Spleen (tissue), 11 donors: ENCODE measurements at regions not wholly inside any gene's neighbourhood (a gene's known extent, or its start where the extent isn't known, plus 50 kb on each side); places are given as distances from the start of the nearest gene placed in this dataset.

ENCODE experiments used
- DNase-seq: peaks from one replicate; pipeline ENCODE4 v3.0.0-alpha.2; 2020
- H3K27ac ChIP-seq, 8 donors: fragments of 200-600 bp; sonication (generic) in 7 of 8; 1 replicate in 4 of 8; 2 replicates in 4 of 8; pipeline versions ENCODE4 v1.5.0 to v1.8.0; 2016 to 2021; ENCODE audit warnings: inconsistent platforms in 4 of 8, mild to moderate bottlenecking in 4 of 8, moderate library complexity in 1 of 8
- H3K27me3 ChIP-seq, 7 donors: fragments of 200-600 bp; sonication (generic) in 6 of 7; replicated peaks in 1 of 7; 1 replicate in 4 of 7; 2 replicates in 3 of 7; pipeline versions ENCODE4 v1.5.0 to v1.8.0; 2016 to 2021; ENCODE audit warnings: inconsistent platforms in 3 of 7, mild to moderate bottlenecking in 1 of 7
- H3K36me3 ChIP-seq, 6 donors: fragments of 200-600 bp; sonication (generic) in 5 of 6; 1 replicate in 4 of 6; 2 replicates in 2 of 6; pipeline versions ENCODE4 v1.5.0 to v1.8.0; 2016 to 2021; ENCODE audit warnings: inconsistent platforms in 2 of 6
- H3K4me1 ChIP-seq, 6 donors: fragments of 200-600 bp; sonication (generic) in 5 of 6; 1 replicate in 3 of 6; 2 replicates in 3 of 6; pipeline versions ENCODE4 v1.5.0 to v1.8.0; 2016 to 2021; ENCODE audit warnings: inconsistent platforms in 3 of 6
- H3K4me3 ChIP-seq, 8 donors: fragments of 200-600 bp; sonication (generic) in 7 of 8; 1 replicate in 4 of 8; 2 replicates in 4 of 8; pipeline versions ENCODE4 v1.5.0 to v1.8.0; 2016 to 2021; ENCODE audit warnings: inconsistent platforms in 4 of 8, mild to moderate bottlenecking in 4 of 8, moderate library complexity in 2 of 8
- H3K9me3 ChIP-seq, 8 donors: fragments of 200-600 bp; sonication (generic) in 7 of 8; 1 replicate in 4 of 8; 2 replicates in 4 of 8; pipeline versions ENCODE4 v1.5.0 to v1.8.0; 2016 to 2021; ENCODE audit warnings: inconsistent platforms in 4 of 8
- POLR2A ChIP-seq, 3 donors: fragments of 450-650 bp; IDR thresholded peaks; one replicate each; pipeline ENCODE4 v1.5.1; 2017; ENCODE audit warnings: antibody characterized with exemption in 3 of 3, mild to moderate bottlenecking in 1 of 3
- POLR2AphosphoS5 ChIP-seq, 3 donors: sonication (generic); formaldehyde crosslinking; IDR thresholded peaks; one replicate each; pipeline ENCODE4 v1.5.1; 2017; ENCODE audit warnings: antibody characterized with exemption in 3 of 3
- WGBS, 5 donors: extraction: QIAGEN DNeasy Blood & Tissue Kit in 3 of 5; methylation state at CpG; one replicate each; pipeline versions ENCODE4 v1.1.5 to v1.1.7; 2013 to 2018; 5-methylcytosine and 5-hydroxymethylcytosine counted together
- intact Hi-C: fragments of 100-400 bp; cut with DNase I; formaldehyde crosslinking; loops from one replicate; pipeline ENCODE4 v1.15.0; 2023; ENCODE audit warnings: low total_unique reads
- TF ChIP-seq, protein P1 (sequence below), 11 experiments: fragments of 200-600 bp in 7 of 11; fragments of 450-650 bp in 4 of 11; sonication (generic) in 4 of 11; IDR thresholded peaks in 8 of 11; conservative IDR thresholded peaks in 3 of 11; 1 replicate in 7 of 11; 2 replicates in 4 of 11; pipeline versions ENCODE4 v1.4.0 to v1.8.0; 2016 to 2021; ENCODE audit warnings: antibody characterized with exemption in 11 of 11, inconsistent platforms in 4 of 11, mild to moderate bottlenecking in 1 of 11
- donor health status: healthy with polysubstance abuse.
- donor health status: DM: no; HTN: no; CAD: no; lungs with moderate emphysema.
- donor health status: DM: no; HTN: no; CAD: no.
- donor health status: Bipolar disorder and iron deficiency.
- donor health status: healthy.
- donor health status: DM: no; HTN: no; CAD: no.
- donor health status: DM: yes; HTN: yes; CAD: no.

DNA sequence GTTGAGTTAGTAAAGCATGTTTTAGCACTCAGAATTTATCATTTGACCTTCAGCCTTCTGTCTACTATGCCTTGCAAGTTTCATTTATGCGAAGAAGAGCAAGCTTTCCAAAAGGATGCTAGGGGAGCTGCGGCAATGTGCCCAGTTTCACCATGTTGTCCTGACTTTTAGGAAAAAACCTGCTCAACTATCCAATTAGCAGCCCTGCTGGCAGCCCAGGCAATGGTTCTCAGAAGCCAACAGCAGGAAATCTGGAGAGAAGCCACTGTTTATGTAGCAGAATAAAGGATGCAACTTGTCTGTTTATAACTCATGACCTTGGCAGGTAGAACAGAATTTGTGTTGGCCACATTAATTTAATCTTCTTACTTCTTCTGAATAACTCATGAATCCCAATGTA lies 230.8 kb downstream of the ABCC12 start:
- H3K4me1 ChIP-seq, result no peaks in the 10 kb centered on the region
- no peak overlapping the region for H3K4me3 ChIP-seq
- WGBS, 5 donors, result 87 to 97% (median 96%) methylated on average over 2 of the region's 2 CpGs
- no peak for TF ChIP-seq POLR2A (IDR thresholded peaks at IDR 0.05)
- TF ChIP-seq, protein P1, sequence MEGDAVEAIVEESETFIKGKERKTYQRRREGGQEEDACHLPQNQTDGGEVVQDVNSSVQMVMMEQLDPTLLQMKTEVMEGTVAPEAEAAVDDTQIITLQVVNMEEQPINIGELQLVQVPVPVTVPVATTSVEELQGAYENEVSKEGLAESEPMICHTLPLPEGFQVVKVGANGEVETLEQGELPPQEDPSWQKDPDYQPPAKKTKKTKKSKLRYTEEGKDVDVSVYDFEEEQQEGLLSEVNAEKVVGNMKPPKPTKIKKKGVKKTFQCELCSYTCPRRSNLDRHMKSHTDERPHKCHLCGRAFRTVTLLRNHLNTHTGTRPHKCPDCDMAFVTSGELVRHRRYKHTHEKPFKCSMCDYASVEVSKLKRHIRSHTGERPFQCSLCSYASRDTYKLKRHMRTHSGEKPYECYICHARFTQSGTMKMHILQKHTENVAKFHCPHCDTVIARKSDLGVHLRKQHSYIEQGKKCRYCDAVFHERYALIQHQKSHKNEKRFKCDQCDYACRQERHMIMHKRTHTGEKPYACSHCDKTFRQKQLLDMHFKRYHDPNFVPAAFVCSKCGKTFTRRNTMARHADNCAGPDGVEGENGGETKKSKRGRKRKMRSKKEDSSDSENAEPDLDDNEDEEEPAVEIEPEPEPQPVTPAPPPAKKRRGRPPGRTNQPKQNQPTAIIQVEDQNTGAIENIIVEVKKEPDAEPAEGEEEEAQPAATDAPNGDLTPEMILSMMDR (IDR thresholded peaks at IDR 0.05 in 8 of 11, conservative IDR thresholded peaks at IDR 0.05 in 3 of 11), result no peak
- TF ChIP-seq POLR2AphosphoS5 (IDR thresholded peaks at IDR 0.05), result no peak
- intact Hi-C loops, result no loop called here
- DNase-seq, result no peak
- H3K9me3 ChIP-seq, result no peaks in the 10 kb centered on the region
- H3K36me3 ChIP-seq, result no peaks in the 10 kb centered on the region
- no peaks in the 10 kb centered on the region for H3K27me3 ChIP-seq
- H3K27ac ChIP-seq, result no peak overlapping the region

DNA sequence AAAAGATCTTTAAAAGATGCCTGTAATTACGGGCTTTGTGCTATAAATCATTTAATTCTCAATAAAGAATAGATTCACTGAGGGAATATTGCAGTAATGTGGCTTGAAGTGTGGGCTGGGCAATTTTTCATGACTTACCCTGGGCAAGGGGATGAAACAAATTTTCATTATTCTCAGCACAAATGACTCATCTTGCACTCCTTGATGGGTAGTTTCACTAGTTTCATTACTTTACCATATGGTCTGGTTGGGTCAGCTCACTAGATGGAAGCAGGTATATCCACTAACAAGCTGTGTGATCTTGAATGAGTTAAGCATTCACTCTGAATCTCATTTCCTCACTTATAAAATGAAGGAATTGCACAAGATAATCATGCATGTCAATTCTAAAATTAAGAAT lies 234.3 kb downstream of the ABCC12 start:
- WGBS, 5 donors, result 51 to 74% (median 66%) methylated on average over 1 of the region's 1 CpG
- intact Hi-C loops, result no loop called here

DNA sequence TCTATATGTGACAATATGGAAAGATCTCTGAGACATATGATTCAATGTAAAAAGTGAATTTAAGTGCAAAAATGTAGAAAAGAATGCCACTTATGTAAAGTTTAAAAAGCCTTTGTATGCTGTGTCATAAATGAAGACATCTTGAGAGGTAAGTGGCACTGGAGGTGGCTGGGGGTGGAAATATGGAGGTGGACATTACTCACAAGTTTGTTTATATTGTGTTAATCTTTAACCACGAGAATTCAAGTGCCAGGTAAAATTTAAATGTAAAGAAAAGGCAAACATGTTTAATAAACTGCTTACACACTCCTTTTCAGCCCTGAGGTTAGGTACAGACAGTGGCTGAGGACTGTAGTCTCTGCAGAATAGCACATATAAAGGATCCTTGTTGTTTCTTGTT lies 235.1 kb downstream of the ABCC12 start:
- peaks cover 0 to 3% (median 0%) of the 10 kb centered on the region in 7 donors for H3K27me3 ChIP-seq
- intact Hi-C loops, result no loop called here
- no peaks in the 10 kb centered on the region for H3K4me1 ChIP-seq
- no peak overlapping the region for H3K27ac ChIP-seq
- no peak overlapping the region for H3K4me3 ChIP-seq
- H3K9me3 ChIP-seq, result no peaks in the 10 kb centered on the region
- H3K36me3 ChIP-seq, result no peaks in the 10 kb centered on the region
- DNase-seq, result no peak
- WGBS, 5 donors, result 14 to 22% (median 16%) methylated on average over 1 of the region's 1 CpG
- TF ChIP-seq, protein P1 (IDR thresholded peaks at IDR 0.05 in 8 of 11, conservative IDR thresholded peaks at IDR 0.05 in 3 of 11), result no peak

More for the DNA sequence above, 234.3 kb downstream of the ABCC12 start:
- H3K9me3 ChIP-seq, result no peaks in the 10 kb centered on the region
- H3K36me3 ChIP-seq, result no peaks in the 10 kb centered on the region
- H3K27me3 ChIP-seq, result peaks cover 0 to 3% (median 0%) of the 10 kb centered on the region in 7 donors
- H3K27ac ChIP-seq, result no peak overlapping the region
- DNase-seq, result no peak
- H3K4me3 ChIP-seq, result no peak overlapping the region
- no peaks in the 10 kb centered on the region for H3K4me1 ChIP-seq
- TF ChIP-seq POLR2A (IDR thresholded peaks at IDR 0.05) (no peak), POLR2AphosphoS5 (IDR thresholded peaks at IDR 0.05) (no peak)
- TF ChIP-seq, protein P1 (IDR thresholded peaks at IDR 0.05 in 8 of 11, conservative IDR thresholded peaks at IDR 0.05 in 3 of 11), result no peak

DNA sequence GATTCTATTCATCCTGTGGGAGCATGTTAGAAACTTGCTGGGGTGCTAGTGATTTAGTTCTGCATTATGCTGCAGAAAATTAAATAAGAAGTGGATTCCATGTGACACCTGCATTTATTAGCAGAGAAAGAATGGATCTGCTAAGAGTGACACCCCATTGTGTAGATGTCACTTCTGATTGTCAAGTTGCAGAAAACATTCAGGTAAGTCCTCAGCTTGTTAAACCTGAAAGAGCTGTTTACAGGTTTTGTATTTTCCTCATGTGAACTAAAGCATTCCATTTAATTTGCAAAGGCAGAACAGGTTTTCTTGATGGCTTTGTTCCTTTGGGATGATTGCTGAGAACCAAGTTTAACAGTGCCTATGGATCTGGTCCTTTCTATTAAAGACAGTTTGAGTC lies 238.7 kb downstream of the ABCC12 start:
- TF ChIP-seq, protein P1 (IDR thresholded peaks at IDR 0.05 in 8 of 11, conservative IDR thresholded peaks at IDR 0.05 in 3 of 11), result no peak
- no peak for TF ChIP-seq POLR2A (IDR thresholded peaks at IDR 0.05)
- TF ChIP-seq POLR2AphosphoS5 (IDR thresholded peaks at IDR 0.05), result no peak
- Histone ChIP-seq H3K4me1 (no peaks in the 10 kb centered on the region), H3K9me3 (peaks cover 0 to 12% (median 2%) of the 10 kb centered on the region in 8 donors), H3K27me3 (peaks cover 0 to 3% (median 0%) of the 10 kb centered on the region in 7 donors), H3K27ac (no peak overlapping the region), H3K36me3 (no peaks in the 10 kb centered on the region), H3K4me3 (no peak overlapping the region)
- intact Hi-C loops, result no loop called here
- no peak for DNase-seq
